ENCODE measurements at regions not wholly inside any gene's neighbourhood (a gene's known extent, or its start where the extent isn't known, plus 50 kb on each side); places are given as distances from the start of the nearest gene placed in this dataset.

- TF ChIP-seq PRDM10 (IDR thresholded peaks at IDR 0.05; ENCODE audit: partially characterized antibody) (peak; percentile 29), ZFP1 (CRISPR knock-in tag; IDR thresholded peaks at IDR 0.05) (no peak; the same call in 1 of the 2 replicates), ZNF184 (CRISPR knock-in tag; IDR thresholded peaks at IDR 0.05) (no peak), SMARCA4 (IDR thresholded peaks at IDR 0.05) (no peak), GMEB1 (CRISPR knock-in tag; IDR thresholded peaks at IDR 0.05) (no peak; the same call in 1 of the 2 replicates), SMC3 (conservative IDR thresholded peaks at IDR 0.05; ENCODE audit: insufficient read depth, low read depth, low read length) (peak; percentile 3; the same call in 1 of the 2 replicates), SRSF3 (IDR thresholded peaks at IDR 0.05; ENCODE audit: insufficient read depth, low read length) (no peak), KDM4B (IDR thresholded peaks at IDR 0.05; ENCODE audit: borderline replicate concordance in 2 of 2, low read depth in 1 of 2) (peak in 1 of 2 experiments; percentile 100; a peak in 2 of 4 replicates), RBFOX2 (IDR thresholded peaks at IDR 0.05; ENCODE audit: low read depth, low read length) (peak; percentile 99), CEBPB (tag; IDR thresholded peaks at IDR 0.05) (peak; percentile 95), ZMIZ1 (IDR thresholded peaks at IDR 0.05; ENCODE audit: low read depth in 2 of 2, low read length in 2 of 2) (peak in 1 of 2 experiments; percentile 100; a peak in 2 of 4 replicates), ZNF586 (CRISPR knock-in tag; conservative IDR thresholded peaks at IDR 0.05) (peak; percentile 95), NFATC3 (IDR thresholded peaks at IDR 0.05) (peak; percentile 78; the same call in 1 of the 2 replicates), ZNF444 (CRISPR knock-in tag; IDR thresholded peaks at IDR 0.05) (peak; percentile 89), ZNF707 (CRISPR knock-in tag; conservative IDR thresholded peaks at IDR 0.05) (no peak), TARDBP (IDR thresholded peaks at IDR 0.05) (0 out of 2 replicates have a peak, but pooled peaks have one; percentile 56)
- TF ChIP-seq, protein P1, sequence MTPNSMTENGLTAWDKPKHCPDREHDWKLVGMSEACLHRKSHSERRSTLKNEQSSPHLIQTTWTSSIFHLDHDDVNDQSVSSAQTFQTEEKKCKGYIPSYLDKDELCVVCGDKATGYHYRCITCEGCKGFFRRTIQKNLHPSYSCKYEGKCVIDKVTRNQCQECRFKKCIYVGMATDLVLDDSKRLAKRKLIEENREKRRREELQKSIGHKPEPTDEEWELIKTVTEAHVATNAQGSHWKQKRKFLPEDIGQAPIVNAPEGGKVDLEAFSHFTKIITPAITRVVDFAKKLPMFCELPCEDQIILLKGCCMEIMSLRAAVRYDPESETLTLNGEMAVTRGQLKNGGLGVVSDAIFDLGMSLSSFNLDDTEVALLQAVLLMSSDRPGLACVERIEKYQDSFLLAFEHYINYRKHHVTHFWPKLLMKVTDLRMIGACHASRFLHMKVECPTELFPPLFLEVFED (CRISPR knock-in tag; conservative IDR thresholded peaks at IDR 0.05) = peak; percentile 100
Observed at GRCh38 chr1:148334339-148335130, 148.6 kb downstream of the PPIAL4G start (continued).

Data from K562 (cell line).